GM19025 (cell line): ENCODE measurements at regions not wholly inside any gene's neighbourhood (a gene's known extent, or its start where the extent isn't known, plus 50 kb on each side); places are given as distances from the start of the nearest gene placed in this dataset.

Source experiments
- ATAC-seq: cut with Tn5 transposase; IDR thresholded peaks from one replicate; pipeline ENCODE4 v1.9.1; 2021; ENCODE audit warnings: mild to moderate bottlenecking, low read depth, moderate library complexity; ENCODE audit not compliant: unreplicated experiment

- ATAC-seq, result no peak
Observed at GRCh38 chr2:60297296-60298005, 256.0 kb downstream of the BCL11A start.

DNA sequence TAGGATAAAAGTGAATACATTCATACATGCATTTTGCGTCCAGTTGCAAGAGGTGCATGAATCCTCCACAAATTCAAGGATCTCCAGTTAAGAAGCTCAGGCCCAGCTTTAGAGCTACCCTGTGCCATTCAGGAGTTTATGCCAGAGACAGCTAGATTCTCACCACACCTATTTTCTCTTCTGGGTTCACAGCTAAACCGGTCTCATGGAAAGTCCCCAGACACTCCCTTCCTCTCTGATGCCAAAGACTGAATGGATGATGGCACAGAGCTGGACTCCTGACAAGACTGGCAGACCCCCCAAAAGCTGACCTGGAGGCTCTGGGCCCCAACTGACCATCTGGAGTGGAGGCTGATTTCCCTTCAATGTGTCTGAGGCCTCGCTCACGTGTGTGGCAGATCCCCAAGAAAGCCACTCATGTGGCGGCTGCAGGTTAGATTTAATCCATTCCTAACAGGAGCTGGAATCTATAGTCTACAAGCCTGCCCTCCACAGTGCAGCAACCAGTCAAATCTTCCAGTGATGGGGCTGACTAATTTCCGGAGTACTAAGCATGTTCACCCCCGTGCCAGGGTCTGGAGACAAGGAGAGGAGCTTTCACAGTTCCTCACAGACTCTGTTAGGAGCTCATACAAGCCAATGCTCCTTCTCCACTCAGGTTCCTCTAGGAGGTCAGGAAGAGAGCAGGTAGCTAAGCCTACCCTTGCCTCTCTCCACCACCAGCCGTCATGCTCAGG, 257.1 kb downstream of the BCL11A start:
- no peak for ATAC-seq

GRCh38 chr2:60295636-60295962, 257.9 kb downstream of the BCL11A start:
- ATAC-seq, result no peak

DNA sequence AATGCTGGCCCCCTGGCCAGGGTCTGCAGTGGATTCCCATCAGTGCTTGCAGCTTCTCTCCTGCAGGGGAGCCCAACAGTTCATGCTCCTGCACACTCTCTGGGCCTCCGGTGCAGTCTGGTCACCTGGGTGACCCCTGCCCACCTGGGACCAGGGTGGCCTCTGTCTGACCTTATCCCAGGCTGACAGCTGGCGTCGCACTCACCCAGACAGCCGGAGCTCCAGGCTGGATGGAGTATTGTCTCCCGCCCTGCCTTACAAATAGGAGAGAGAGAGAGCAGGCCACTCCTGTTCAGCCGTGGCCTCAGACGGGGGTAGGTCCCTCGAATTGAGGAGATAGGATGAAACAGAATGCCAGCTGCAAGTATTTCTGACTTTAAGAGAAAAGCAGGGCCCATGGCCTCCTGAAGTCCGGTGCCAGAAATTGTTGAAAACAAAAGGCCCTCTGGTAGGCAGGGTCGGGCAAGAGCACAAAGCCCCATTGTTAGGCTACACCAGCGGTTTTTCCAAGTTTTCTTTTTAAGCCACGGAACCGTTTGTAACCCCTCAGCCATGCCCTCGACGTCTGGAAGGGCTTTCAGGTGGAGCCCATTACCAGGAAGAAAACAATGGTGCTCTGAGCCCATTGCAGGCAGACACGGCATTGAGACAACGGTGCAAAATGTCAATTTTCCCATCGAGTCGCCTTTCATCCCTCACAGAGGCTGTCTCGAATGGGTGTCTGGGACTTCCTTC, 258.4 kb downstream of the BCL11A start:
- ATAC-seq, result no peak

GRCh38 chr2:60292242-60292641, 261.2 kb downstream of the BCL11A start:
- ATAC-seq, result no peak

- ATAC-seq, result no peak
Observed at GRCh38 chr2:60290509-60290908, 262.9 kb downstream of the BCL11A start.

GRCh38 chr2:60285626-60286316, 267.7 kb downstream of the BCL11A start:
- no peak for ATAC-seq

DNA sequence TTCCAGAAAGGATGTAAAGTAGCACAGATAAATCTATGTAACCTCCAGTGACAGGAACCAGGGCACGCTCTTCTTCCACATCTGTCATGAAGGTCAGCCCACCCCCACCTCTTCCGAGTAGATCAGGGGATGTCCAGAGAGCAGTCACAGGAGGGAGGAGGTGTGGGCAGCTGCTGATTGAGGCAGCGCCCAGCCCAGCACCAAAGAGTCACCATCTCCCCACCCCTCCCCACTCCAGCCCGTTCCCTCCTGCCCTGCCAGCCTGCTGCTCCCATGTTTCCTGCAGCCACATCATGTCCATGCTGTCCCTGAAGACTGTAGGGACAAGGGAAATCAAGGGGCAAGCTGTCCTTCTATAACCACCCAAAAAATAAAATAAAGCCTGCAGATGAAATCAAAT, 269.8 kb downstream of the BCL11A start:
- no peak for ATAC-seq

DNA sequence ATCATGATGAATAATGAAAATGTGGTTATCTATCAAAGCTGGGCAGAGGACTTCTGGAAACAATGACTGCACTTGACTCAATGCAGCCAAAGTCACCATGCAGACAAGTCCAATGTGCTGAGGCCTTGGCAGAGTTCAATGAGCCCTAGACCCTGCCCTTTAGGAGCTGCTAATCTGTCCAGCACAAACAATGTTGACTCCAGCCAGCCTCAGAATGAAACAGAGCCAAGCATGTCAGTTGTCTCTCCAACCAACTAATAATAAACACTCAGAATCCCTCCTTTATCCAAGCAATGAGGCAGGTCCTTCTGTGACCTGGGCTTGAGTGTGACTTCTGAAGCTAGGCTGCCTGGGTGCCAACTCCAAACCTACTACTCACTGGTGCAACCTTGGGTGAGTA, 270.6 kb downstream of the BCL11A start:
- ATAC-seq, result no peak

DNA sequence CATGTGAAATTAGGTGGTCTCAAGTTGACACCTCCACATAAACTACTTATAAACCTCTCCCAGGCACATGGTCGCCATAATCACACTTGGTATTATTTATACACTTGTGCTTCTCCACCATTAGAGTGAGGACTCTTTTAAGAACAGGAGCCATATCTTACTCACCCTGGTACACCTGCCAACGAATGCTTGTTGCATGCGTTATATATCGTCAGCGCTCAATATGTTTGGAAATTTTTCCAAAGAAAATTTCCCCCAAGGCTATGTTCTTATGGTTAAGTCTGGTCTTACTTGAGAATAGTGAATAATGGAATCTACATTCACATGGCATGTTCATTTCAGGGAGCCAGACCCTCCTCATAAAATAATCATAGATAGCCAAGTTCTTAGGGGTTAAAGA, 271.7 kb downstream of the BCL11A start:
- ATAC-seq, result no peak

- no peak for ATAC-seq
Observed at GRCh38 chr2:60280238-60280637, 273.2 kb downstream of the BCL11A start.

DNA sequence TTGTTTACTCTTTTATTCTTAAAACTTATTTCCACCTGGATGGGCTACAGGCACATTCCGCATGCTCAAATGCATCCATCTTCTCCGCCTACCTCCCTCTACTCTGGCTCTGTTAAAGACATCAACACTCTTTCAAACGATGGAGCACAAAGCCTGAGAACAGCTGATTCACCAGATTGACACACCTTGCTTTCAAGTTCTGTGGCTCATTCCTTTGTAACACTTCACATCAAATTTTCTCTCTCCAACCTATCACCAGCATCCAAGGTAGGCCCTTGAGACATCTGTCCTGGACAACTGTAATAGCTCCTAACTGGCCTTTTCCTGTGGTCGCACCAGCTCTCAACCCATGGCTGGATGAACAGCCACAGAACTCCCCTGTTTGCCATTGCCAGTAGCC, 274.5 kb downstream of the BCL11A start:
- no peak for ATAC-seq

DNA sequence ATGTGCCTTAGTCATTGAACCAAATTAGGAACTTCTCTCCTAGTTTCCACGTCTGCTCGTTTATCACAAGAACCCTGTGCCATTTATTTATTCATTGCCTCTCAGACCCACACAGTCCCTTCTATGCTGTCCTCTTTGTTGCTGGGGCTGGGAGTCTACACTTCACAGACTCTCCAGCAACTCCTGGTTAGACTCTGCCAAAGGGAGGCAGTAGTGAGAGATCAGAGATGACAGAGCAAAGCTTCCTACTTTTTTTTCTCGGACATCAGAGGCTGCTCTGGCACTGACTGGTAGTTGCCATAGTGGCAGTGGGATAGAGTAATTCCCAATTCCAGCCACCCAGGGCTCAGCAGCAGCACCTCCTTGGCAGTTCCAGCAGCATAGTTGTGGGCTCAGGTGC, 277.5 kb downstream of the BCL11A start:
- ATAC-seq, result no peak

DNA sequence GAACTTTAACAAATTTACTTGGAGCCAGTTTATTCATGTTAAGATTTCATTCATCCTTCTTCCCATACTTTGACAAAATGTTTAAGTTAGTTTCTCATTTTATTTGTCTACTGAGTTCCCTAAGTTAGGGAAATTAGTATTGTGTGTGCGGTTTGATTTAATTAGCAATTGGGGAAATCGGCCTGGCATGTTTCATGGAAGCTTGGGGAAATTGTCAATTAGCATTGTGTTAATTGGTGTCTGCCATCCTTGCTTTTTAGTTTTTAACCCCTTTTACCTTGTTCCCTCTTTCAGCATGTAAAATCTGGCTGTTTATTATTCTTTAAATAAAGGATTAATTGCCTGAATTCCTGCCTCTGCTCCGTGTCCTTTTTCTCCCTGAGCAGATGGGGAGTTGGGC, 279.6 kb downstream of the BCL11A start:
- no peak for ATAC-seq

GRCh38 chr2:60271713-60272112, 281.7 kb downstream of the BCL11A start:
- no peak for ATAC-seq

DNA sequence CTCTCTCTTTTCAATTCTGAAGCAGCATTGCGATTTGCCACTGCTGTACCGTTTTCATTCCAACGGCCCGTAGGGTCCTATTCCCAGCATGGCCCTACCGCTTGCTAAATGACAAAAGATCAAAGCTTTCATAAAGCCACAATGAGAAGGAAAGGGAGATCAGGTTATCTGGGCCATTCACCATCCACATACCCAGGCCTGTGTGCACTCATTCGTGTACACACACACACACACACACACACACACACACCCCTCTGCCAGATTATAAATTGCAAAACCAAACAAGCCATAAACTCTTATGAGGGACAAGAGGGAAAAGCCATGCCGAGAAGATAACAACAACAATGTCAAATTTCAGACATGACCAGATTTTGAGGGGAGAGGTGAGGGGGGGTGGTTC, 282.3 kb downstream of the BCL11A start:
- no peak for ATAC-seq

DNA sequence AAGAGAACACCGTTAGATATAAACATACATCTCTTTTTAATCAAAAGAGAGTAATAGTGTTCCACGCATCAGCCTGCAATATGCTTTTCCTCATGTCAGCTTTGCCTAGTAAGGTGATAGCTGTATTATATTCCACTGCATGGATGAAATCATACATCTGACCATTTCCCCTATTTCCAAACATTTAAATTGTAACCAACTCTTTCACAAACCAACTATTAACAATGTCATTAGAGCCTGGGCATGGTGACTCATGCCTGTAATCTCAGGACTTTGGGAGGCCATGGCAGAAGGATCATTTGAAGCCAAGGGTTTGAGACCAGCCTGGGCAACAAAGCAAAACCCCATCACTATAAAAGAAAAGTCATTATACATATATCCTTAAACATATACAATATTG, 284.8 kb downstream of the BCL11A start:
- ATAC-seq, result no peak

DNA sequence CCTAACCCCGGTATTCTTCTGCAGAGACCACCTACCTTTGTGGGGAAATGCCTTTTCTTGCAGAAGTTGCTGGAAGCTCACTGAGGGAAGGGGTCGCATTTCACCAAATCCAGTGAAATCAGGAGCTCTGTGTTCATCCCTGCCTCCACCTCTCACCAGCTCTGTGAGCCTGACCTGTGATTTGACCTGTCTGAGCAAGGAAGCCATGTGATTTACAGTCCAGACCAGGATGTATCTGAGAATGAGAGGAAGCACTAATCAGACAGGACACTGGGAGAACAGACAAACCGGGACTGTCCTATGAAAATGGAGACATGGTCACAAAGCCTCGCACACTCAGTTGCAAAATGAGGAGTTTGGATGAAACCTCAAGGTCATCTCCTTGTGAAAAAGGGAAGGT, 285.4 kb downstream of the BCL11A start:
- no peak for ATAC-seq

DNA sequence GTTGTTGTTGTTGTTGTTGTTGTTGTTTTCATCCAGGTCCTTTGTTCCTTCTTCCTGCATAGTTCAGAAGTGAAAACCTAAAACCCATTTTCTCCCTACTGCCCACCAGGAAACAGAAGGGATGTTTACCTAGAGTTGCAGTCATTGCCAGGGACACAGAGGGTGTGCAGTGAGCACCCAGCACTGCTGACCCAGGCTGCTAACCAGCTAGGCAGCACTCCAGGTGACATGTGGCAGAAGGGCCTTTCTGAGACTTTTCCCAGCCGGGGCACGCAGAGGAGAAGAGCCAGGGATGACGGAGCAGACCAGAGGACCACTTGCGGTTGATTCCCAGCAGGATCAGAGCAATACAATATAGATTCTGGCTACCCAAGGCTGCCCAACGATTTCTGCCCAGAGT, 286.3 kb downstream of the BCL11A start:
- no peak for ATAC-seq

DNA sequence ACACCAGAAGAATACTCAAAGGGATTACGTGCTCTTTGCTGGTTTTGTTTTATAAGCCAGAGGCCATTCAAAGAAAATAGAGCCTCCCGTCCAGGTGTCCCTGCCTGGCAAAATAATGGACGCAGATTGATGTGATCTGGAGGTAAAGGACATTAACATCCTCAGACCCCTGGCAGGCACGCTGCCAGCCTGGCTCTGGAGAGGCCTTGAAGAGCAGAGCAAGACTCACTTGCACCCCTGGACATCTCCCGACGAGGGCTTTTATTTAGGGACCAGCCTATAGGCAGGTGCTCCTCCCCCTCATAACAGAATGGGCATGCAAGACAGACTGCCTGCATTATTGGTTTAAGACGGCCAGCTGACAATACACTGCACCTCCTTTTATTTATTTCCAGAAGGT, 291.3 kb downstream of the BCL11A start:
- no peak for ATAC-seq

DNA sequence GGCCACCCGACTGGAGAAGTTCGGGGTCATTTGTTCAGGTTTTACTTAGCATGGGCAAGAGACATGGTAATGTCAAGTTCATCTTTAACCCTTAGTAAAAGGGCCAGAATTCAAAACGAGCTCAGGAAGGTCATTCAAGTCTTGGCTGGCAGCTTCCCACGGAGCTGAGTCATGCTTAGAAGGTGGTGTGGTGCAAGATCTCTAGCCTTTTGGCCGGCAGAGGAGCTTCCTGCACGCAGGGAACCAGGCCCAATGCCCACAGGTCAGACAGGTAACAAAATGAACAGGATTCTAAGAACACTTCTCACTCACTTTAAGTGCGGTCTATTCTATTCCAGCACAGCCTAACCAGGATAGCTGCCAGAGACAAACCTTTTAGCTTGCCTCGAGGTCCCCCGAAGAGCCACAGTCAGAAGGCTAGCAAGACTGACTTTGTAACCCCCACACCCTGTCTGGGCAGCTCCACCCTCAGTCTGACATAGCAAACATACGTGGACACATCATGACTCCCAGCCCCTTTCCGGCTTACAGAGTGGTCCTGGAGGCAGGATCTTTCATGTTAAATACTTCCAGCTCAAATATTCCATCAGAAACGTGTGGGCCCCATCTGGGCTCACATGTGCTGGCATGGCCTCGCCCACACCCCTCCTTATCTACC, 292.7 kb downstream of the BCL11A start:
- no peak for ATAC-seq
